Keratinocyte (primary cell): ENCODE measurements at regions not wholly inside any gene's neighbourhood (a gene's known extent, or its start where the extent isn't known, plus 50 kb on each side); places are given as distances from the start of the nearest gene placed in this dataset.
A peak's percentile ranks its signal among the peaks of the same experiment; 100 is the strongest.

Experiments used
- CTCF ChIP-seq, 3 experiments: IDR thresholded peaks in 1 of 3; conservative IDR thresholded peaks in 1 of 3; optimal IDR thresholded peaks in 1 of 3; 2 replicates in 2 of 3; 3 replicates in 1 of 3; pipeline versions ENCODE3 to v1.5.1; 2011; ENCODE audit warnings: low read length in 3 of 3, mild to moderate bottlenecking in 3 of 3, moderate library complexity in 2 of 3, control low read depth in 1 of 3, inconsistent platforms in 1 of 3; ENCODE audit not compliant: insufficient read depth in 2 of 3; ENCODE audit errors: extremely low read depth in 1 of 3
- EZH2 ChIP-seq: IDR thresholded peaks from one replicate; pipeline ENCODE4 v1.6.1; 2012; ENCODE audit warnings: inconsistent platforms, mild to moderate bottlenecking, low read length, moderate library complexity

- peak in 2 of 3 experiments; percentile 47 to 58 for TF ChIP-seq CTCF (optimal IDR thresholded peaks at IDR 0.05 in 1 of 3, IDR thresholded peaks at IDR 0.05 in 1 of 3, conservative IDR thresholded peaks at IDR 0.05 in 1 of 3; ENCODE audit: extremely low read depth in 1 of 3, insufficient read depth in 2 of 3, low read length in 3 of 3)
- no peak for TF ChIP-seq EZH2
These were observed 104.9 kb downstream of the FAM53A start for GRCh38 chr4:1579001-1579900.
